DMS 273 treated with DMSO at 0.1 percent for 48 hours (cell line): ENCODE measurements at regions not wholly inside any gene's neighbourhood (a gene's known extent, or its start where the extent isn't known, plus 50 kb on each side); places are given as distances from the start of the nearest gene placed in this dataset.

Experiments used
- DNase-seq: peaks from one replicate; lab custom pipeline; 2025; lab: John Stamatoyannopoulos, UW

DNA sequence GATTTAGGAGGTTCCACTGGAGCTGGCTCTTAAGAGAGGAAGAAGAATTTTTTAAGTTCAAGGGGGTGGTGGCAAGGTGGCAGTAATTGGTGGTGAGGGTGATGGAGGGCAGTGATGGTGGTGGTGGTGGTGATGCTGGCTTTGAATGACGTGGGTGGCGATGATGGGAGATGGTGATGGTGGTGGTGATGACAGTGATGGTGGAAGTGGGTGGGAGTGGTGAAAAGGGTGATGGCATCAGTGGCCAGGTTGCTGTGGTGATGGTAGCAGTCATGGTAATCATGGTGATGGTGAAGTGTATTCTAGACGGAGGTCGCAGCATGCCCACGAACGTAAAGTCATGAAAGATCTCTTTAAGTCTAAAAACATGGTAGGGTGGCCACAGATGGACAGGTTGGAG lies 197.3 kb downstream of the PTEN start:
- DNase-seq, result no peak

DNA sequence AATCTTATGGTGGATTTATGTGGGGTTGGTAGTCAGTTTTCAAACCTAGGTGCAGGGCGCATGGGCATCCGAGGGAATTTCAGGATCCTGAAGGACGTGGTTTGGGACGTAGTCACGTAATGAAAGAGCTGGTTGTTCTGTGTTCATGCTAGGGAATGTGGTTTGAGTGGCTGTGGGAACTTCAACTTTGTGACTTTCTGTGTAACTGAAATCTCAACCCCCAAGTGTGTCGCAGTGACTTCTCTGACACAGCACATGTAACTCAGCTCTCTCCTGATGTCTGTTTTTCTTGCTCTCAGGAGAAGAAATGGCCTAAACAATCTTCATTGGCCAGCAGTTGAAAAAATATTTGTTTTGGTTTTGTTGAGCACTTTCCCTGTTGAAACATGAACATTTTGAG lies 199.0 kb downstream of the PTEN start:
- no peak for DNase-seq

DNA sequence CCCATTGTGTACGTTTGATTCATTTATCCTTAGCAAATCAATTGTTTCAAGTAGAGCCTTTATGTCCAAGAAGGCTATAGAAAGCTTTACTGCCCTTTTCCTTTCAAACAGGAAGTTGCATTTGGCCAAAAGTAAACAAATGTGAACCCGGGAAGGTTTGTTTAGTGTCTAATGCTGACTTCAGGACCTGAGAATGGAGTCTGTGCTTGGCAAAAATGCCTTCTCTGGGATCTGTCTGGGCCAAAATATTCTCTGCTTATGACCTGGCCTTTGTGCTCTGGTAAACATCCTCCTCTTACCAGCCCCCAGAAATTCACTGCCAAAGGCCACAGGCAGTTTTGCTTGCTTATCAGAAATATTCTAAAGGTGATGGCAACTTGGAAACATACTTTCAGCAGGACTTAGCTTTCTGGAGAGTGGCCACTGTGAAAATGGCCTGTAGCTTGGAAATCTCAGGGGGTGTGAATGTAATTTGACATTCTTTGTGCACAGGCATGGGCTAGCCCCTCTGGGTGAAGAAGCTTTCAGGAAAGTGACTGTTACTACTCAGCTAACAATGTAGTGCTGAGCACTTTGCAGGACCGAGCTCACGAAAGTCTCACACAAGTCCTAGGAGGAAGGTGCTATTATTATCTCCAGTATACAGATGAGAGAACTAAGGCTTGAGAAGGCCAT lies 199.5 kb downstream of the PTEN start:
- no peak for DNase-seq

DNA sequence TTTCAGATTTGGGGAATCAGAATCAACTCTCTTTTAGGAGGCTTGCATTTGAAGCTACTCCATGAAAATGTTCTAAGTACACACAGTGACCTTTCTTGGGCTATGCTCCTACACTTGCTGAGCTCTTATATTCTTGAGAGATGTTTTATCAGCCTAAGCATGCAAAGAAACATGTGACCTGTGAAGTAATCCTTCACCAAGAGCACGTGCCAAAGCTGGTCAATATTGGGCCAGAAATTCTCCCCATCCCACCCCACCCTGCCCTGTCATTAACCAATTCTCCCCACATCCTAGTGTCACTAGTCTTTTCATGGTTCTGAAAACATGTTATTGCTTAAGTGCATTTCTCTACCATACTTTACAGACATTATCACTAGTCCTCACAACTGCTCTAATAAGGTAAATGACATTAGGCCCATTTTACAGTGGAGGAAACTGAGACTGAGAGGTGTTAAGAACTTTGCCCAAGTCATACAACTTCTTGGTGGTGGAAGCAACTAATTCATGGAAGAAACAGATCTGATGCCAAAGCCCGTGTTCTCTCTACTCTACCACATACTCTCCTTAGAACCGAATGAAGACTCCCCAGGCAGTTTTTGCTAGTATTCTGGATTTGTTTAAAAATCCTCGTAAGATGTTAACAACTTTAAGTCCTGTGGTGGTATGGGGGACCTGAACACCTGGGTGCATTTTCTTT lies 200.6 kb downstream of the PTEN start:
- DNase-seq, result no peak

DNA sequence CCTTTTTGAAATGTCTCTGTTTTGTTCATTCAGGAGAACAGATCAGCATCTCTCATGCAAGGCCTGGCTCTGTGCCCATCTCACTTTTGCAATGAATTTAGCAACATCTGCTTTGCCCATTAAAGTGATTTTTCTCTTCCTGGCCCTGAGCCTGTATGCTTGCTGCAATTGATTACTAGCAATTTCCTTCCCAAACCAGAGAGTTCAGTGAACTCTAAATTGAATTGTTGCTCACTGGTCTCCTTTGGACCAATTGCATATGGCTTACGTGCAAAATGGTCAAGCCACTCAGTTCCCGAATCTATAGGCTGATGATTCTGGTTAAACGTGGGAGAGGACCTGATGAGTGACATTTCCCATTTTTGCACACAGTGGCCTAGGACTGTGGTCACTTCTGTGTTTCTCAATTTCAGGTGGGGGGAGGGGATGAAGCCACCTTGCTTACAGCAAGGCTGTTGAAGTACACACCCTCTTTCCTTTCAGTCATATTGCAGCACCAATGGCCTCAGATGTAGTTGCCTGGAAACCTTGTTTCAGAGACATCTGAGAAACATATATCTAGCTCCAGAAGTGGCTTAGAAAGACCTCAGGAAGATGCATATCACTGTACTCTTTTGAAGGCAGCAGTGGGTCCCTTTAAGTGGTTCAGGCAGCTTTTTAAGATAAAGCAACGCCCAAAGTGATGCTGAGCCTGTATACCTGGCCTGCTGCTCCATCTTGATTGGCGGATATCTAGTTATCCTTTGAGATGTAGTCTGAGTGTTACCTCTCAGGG lies 201.4 kb downstream of the PTEN start:
- DNase-seq, result no peak

DNA sequence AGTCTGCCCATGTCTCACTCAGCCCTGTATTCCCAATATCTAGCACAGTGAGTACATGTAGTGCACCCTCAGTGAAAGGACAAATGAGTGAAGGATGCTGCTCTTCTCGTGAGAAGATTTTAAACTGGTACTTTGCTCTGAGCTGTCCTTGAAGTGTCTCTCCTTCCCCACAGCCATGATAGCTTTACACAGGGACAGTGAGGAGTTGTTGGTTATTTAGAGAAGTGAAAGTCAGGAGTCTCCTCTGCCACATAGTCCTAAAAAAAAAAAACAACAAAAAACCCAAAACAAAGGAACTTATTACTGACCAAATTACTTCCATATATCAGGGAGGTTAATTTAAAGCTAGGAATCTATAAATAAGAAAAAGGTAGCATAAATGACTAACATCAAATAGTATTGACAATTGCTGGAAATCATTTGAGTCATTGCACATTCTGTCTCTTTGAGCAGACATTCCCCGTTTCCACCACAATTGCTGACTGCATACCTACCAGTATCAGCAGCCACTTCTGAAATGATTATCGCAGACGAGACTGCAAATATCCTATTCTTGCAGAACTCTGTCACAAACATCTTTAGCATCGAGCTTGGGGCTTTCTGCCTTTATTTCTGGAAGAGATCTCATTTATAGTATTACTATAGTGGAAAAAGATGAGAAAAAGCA lies 202.1 kb downstream of the PTEN start:
- DNase-seq, result no peak

DNA sequence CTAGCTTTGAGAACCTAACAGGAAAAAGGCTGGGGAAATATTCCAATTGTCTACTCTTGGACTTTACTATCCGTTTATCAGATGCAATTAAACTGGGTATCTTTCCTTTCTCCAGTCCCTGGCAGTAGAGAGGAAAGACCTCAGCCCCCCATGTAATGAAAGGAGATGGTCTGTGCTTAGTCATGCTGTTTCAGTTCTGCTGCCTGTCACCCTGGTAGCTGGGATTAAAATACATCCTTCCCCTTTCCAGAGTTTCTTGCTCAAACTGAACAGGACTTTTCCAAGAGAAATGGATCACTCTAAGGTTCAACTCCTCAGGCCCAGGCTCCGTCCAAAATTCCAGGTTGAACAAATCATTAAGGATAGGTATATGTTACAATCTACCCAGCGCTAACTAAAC lies 202.9 kb downstream of the PTEN start:
- DNase-seq, result no peak

DNA sequence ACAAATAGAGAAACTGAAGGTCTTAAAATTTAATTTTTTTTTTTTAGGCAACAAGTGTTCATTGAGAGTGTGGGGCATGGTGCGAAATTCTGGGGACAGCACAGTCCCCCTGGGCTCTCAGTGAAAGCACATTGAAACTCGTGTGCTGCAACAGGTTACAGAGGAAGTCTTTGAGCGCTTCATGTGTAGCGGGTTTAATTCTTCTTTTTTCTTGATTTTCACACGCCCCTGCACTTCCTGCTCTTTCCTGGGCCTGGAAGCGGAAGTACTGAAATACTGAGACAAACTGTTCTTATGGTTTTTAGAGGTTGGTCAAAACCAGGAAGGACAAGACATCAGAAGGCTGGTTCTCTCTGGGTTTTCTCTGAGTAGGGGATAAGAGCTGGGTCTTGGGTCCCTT lies 203.5 kb downstream of the PTEN start:
- no peak for DNase-seq

DNA sequence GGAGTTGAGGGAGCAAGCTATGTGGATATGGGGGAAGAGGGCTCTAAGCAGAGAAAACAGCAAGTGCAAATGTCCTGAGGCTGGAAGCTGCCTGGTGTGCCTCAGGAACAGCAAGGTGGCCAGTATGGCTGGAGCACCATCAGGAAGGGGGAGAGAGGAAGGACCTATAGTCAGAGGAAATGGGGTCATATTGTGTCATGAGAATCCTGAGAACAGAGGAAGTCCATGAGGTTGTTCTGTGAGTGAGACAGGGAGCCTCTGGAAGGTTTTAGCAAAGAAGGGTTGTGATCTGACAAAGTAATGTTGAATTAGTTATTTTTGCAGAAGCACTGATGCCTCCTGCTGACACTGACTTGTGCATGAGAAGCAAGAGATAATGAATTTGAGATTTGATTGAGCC lies 204.3 kb downstream of the PTEN start:
- DNase-seq, result no peak

DNA sequence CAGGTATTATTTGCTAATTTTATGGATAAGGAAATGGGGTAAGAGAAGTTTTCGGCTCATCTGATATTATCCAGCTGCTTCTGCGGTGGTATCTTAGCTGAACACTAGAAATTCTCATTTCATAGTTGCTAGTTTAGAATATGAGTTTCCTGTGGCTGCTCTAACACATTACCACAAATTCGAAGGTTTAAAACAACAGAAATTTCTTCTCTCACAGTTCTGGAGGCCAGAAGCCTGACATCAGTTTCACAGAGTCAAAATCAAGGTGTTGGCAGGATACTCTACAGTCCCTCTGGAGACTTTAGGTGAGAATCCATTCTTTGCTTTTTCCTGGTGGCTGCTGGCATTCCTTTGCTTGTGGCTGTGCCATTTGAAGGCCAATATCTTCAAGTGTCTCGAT lies 205.9 kb downstream of the PTEN start:
- no peak for DNase-seq

DNA sequence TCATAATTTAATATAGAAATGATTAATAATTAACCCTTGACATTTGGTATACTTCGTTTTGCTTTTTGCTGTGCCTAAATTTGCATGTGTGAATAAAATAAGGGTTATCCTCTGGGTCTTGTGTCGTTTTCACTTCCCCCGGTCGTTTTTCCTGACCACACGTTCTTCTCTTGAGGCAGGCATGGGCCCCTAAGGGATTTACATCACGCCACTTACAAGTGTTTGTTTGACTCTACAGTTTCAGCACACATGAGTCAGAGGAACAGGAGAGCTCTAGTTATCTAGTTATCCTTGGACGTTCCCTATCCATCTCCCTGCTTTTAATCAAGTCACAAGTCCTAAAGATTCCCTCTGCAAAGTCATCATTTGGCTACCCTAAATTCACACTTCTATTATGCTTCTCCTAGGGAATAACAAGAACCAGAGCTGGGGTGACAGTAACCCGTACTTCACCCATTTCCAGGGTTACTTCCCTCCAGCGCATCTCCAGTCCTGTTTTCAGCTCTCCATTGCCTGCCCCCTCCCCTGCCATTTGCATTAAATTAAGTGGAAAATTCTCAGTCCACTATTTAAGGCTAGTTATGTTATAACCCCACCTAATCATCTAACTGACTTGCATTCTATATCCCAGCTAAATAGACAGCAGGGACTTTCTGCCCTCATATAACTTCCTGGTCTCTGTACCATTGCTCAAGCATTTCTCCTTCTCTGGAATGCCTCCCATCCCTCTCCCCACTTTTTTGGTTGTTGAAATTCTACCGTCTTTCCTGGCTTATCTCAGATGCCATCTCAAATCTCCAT lies 206.9 kb downstream of the PTEN start:
- no peak for DNase-seq

DNA sequence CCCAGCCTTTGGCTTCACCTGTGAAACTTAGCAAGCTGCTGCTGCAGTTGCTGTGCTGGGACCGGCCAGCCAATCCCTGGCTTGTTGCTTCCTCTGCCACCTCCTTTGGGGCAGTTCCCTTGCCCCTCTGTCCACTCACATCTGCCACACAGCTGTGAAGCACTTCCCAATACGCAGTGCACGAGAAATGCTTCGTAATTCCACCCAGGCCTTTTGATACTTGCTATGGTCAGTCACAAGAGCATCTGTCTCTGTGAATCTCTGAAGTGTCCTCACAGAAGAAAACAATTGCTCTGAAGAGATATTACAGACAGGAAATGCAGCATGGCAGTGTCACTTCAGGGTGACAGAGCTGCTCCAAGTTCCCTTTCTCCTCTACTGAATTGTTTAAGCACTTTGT lies 208.5 kb downstream of the PTEN start:
- no peak for DNase-seq

DNA sequence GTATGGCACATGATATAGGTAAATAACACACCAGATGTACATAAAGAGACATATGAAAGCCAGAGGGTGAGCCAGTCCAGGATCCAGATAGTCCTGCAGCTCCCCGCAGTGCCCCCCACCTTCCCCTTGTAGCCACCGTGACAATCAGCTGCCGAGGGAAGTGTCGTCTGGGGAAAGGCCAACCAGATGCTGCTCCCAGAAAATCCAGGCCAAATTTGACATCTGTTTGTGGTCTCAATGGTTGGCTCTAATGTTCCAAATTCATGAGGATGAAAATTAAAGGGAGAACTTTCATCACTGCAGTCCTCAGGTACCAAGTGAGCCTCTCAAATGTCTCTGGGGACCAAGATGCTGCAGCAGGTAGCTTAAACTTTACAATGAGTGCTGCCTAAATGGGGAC lies 210.3 kb downstream of the PTEN start:
- no peak for DNase-seq

DNA sequence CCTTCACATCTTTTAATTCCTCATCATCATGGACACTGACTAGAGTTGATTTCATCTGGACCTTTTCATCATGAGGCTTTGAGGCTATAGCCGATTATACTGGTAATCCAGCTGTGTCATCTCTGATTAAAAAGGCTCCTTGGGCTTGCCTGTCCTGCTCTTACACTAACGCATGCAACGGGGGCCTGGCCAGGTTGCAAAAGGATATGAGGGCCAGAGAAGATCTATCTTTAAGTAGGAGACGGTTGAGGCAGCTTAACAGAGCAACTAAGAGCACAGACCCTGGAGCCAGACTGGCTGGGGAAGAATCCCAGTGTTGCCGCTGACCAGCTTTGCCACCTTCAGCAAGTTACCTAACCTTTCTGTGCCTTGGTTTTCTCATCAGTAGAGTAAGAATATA lies 211.5 kb downstream of the PTEN start:
- no peak for DNase-seq

DNA sequence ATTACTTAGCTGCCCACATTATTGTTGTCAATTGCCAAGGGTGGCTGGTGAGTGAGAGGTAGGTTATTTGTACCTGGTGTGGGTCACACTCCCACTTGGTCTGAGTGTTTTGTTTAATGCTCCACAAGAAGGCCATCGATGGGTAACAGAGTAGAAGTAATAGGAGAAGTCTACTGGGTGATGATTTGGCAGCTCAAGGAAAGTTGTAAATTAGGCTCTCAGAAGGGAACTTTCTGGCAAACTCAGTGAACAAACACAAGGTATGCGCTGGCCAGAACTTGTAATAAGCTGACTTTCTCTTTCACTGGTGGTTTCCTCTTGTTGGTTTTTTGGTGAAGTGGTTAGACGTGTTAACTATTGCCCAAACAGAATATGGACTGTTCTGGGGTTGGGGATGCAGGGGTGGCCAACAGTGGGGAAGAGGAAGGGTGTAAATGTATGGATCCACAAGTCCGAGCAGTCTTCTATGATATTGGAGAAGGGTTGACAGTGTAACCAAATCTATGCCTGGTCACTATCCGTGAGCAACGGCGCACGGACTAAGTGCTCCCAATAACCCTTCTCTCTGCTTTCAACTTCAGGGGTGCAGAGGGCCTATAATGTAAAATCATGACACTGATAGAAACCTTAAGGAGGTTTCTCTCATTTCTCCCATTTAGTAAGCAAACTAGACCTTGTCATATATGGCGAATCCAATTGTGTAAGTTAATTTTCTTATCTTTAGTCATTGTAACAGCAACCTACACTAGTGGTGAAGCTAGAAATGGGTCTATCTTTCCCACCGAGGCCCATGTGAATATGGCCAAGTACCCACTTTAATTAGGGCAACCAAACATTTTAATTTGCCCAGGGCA lies 212.8 kb downstream of the PTEN start:
- no peak for DNase-seq

DNA sequence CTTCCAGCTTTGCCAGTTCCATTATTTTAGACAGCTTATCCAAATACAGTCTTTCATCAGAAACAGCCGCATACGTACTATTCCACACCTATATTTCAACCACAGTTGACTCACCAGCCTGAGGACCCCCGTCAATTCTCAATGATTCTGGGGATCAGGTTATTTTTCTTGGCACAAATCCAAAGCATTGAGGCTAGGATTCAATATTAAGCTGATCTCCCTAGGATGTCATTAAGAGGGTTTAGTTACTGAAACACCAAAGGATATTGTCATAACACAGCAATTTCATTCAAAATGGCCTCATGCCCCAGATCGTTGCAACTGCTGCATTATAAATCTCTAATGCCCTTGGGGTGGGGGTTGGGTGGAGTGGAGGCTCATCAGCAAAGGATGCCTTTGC lies 214.6 kb downstream of the PTEN start:
- DNase-seq, result no peak

DNA sequence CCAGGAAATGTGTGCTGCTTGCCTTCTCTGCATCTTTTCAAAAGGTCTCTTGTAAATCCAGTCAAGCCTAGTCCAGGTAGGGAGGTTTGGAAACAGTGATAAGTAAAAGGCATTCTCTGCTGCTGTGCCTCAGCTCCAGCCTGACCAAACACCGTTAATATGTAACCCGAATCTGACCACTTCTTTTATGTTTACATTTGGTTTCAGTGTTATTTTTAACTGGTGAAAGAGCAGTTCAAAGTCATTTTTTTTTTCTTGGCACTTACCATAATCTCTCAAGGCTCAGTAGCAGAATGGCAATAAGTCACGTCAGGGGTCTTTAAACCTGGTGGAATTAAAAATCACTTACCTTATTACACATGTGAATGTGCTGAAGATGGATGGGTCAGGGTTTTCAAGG lies 216.8 kb downstream of the PTEN start:
- DNase-seq, result no peak

DNA sequence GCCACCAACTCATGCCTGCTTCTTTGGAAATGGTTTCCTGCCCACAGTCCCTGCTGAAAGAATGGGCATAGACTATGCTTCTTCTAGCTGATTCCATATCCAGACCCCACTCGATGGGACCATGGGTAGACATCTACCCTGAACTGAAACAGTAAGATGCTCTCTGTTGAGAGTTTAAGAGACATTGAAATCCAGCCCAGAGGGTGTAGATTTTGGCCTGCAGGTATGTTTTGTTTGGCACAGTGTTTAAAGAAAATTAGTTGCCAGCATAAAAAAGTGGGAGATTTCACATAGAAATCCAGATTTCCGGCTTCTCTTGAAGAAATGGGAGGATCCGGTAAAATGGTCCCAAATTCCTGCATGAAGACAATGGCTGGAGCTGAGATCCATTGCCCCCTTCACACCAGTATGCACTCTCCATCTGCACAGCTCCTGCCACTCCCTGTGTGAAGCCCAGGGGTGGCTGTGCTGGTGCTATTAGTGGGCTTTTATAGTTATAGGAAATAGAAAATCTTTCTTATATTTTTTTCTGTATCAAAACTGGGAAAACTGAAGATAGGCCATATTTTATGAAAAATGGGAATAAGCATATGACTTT lies 218.1 kb downstream of the PTEN start:
- DNase-seq, result no peak

DNA sequence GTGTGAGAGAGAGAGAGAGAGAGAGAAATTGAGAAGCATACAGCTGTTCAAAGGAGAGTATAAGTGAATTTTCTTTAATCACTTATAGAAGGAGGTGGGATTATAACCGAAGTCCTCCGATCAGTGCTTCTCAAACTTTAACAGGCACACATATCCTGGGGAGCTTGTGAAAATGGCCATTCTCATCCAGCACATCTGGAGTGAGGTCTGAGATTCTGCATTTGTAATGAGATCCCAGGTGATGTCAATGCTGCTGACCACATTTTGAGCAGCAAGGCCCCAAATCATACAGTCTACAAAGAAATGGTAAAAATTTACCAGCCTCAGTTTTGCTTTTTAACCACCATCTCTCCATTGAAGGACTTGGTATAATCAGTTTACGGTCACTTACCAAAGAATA lies 219.0 kb downstream of the PTEN start:
- no peak for DNase-seq

DNA sequence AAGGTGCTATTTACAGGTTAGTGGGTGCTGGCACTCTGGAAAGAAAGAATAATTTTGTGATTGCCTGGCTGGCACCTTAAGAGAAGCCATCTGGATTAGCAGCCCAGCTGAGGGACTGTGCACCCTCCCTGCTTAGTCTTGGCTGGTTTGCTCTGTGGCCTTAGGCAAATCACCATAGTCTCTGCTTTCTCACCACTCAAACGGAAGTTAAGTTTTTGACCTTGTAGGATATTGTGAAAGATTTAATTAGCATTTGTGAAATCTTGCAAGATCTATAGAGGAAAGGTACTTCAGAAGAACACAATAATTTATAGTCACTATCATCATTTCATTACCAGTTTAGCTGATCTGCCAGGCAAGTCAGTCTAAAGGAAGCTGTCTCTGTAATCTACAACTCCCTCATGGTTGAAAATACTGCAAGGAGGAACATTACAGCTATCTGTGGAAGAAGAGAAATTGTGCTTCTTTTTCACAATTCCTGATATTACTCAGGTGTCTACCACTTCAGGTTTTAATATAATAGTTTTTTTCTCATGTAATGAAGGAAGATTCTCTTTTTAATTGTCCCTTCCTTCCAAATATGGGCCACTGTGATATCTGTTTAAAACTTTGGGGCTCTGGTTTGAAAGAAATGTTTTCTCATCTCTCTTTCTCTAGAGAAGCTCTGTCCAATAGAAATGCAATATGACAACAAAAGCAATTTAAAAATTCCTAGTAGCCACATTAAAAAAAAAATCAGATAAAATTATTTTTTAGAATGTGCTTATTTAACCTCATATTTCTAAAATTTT lies 219.6 kb downstream of the PTEN start:
- DNase-seq, result no peak
